ENCODE measurements at regions not wholly inside any gene's neighbourhood (a gene's known extent, or its start where the extent isn't known, plus 50 kb on each side); places are given as distances from the start of the nearest gene placed in this dataset.

DNA sequence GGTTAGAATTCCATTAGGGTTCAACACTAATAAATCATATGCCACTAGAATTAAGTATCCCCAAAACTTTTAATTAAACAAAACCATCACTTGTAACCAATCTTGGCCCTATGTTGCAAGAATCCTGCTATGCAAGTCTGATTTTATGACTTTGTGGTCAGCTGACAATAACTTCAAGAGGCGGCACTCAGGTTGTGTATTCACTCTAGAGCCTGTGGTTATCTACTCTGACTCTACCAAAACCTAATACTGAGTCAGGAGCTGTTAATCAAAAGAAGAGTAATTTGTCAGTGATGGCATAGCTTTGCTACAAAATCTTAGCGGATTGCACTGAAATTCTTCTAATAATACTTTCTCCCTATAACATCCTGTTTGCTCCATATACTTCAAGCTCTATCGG, 253.7 kb downstream of the AASDHPPT start:
- H3K36me3 Mint-ChIP-seq = no peaks in the 10 kb centered on the region
- no peak overlapping the region for H3K4me3 Mint-ChIP-seq
- no peak for DNase-seq (ENCODE audit: extremely low spot score, unreplicated experiment)
- TF ChIP-seq CTCF (conservative IDR thresholded peaks at IDR 0.05) = no peak
- H3K4me1 Mint-ChIP-seq (ENCODE audit: unreplicated experiment) = no peaks in the 10 kb centered on the region
- H3K27ac Mint-ChIP-seq = no peak overlapping the region
- H3K9me3 Mint-ChIP-seq = no peaks in the 10 kb centered on the region
- no peaks in the 10 kb centered on the region for H3K27me3 Mint-ChIP-seq

- no peaks in the 10 kb centered on the region for H3K4me1 Mint-ChIP-seq (ENCODE audit: unreplicated experiment)
- no peaks in the 10 kb centered on the region for H3K9me3 Mint-ChIP-seq
- no peaks in the 10 kb centered on the region for H3K27me3 Mint-ChIP-seq
- TF ChIP-seq CTCF (conservative IDR thresholded peaks at IDR 0.05) = no peak
- no peak for DNase-seq (ENCODE audit: extremely low spot score, unreplicated experiment)
- no peak overlapping the region for H3K27ac Mint-ChIP-seq
- no peaks in the 10 kb centered on the region for H3K36me3 Mint-ChIP-seq
- no peak overlapping the region for H3K4me3 Mint-ChIP-seq
Observed at GRCh38 chr11:106333678-106334077, 256.2 kb downstream of the AASDHPPT start.

GRCh38 chr11:106344394-106344793, 266.9 kb downstream of the AASDHPPT start:
- no peak for DNase-seq (ENCODE audit: extremely low spot score, unreplicated experiment)

GRCh38 chr11:106344966-106345365, 267.5 kb downstream of the AASDHPPT start:
- no peaks in the 10 kb centered on the region for H3K27me3 Mint-ChIP-seq
- H3K27ac Mint-ChIP-seq = no peak overlapping the region
- H3K4me3 Mint-ChIP-seq = no peak overlapping the region
- H3K4me1 Mint-ChIP-seq (ENCODE audit: unreplicated experiment) = no peaks in the 10 kb centered on the region
- no peak for TF ChIP-seq CTCF (conservative IDR thresholded peaks at IDR 0.05)
- no peaks in the 10 kb centered on the region for H3K36me3 Mint-ChIP-seq
- DNase-seq (ENCODE audit: extremely low spot score, unreplicated experiment) = no peak
- H3K9me3 Mint-ChIP-seq = peaks cover 12% of the 10 kb centered on the region

More at GRCh38 chr11:106344394-106344793, 266.9 kb downstream of the AASDHPPT start:
- H3K27me3 Mint-ChIP-seq = no peaks in the 10 kb centered on the region
- no peaks in the 10 kb centered on the region for H3K4me1 Mint-ChIP-seq (ENCODE audit: unreplicated experiment)
- no peak overlapping the region for H3K4me3 Mint-ChIP-seq
- no peak overlapping the region for H3K27ac Mint-ChIP-seq
- TF ChIP-seq CTCF (conservative IDR thresholded peaks at IDR 0.05) = no peak
- H3K9me3 Mint-ChIP-seq = peaks cover 7% of the 10 kb centered on the region
- no peaks in the 10 kb centered on the region for H3K36me3 Mint-ChIP-seq

- no peak for TF ChIP-seq CTCF (conservative IDR thresholded peaks at IDR 0.05)
- Mint-ChIP-seq H3K27me3 (no peaks in the 10 kb centered on the region), H3K4me1 (ENCODE audit: unreplicated experiment) (no peaks in the 10 kb centered on the region), H3K27ac (no peak overlapping the region), H3K4me3 (no peak overlapping the region), H3K9me3 (peaks cover 12% of the 10 kb centered on the region), H3K36me3 (no peaks in the 10 kb centered on the region)
- no peak for DNase-seq (ENCODE audit: extremely low spot score, unreplicated experiment)
Observed at GRCh38 chr11:106353031-106353430, 275.6 kb downstream of the AASDHPPT start.

DNA sequence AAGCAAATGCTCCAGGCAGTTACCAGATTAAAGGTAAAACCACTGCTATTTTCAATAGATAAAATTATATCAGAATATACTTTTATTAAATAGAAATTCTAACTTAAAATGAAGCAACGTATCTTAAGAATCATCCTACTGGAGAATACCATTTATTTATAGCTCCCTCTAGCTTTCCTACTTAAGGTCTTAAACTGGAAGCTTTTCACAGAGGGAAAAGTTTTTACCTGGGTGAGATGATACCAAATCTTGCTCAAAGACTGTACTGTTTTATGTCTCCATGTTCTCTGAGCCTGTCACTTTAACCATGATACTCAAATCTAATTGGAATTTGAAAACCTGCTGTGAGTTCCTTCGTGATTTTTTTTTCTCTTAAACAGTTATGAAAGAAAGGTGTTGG, 291.8 kb downstream of the AASDHPPT start:
- H3K27ac Mint-ChIP-seq = no peak overlapping the region
- H3K9me3 Mint-ChIP-seq = no peaks in the 10 kb centered on the region
- H3K36me3 Mint-ChIP-seq = no peaks in the 10 kb centered on the region
- TF ChIP-seq CTCF (conservative IDR thresholded peaks at IDR 0.05) = no peak
- H3K4me1 Mint-ChIP-seq (ENCODE audit: unreplicated experiment) = peaks cover 4% of the 10 kb centered on the region
- H3K27me3 Mint-ChIP-seq = no peaks in the 10 kb centered on the region
- no peak for DNase-seq (ENCODE audit: extremely low spot score, unreplicated experiment)
- H3K4me3 Mint-ChIP-seq = no peak overlapping the region
